Choroid plexus epithelial cell (primary cell): ENCODE measurements at regions not wholly inside any gene's neighbourhood (a gene's known extent, or its start where the extent isn't known, plus 50 kb on each side); places are given as distances from the start of the nearest gene placed in this dataset.

Experiments
- DNase-seq: peaks from one replicate; pipeline ENCODE4 v3.0.0-alpha.2; 2010; ENCODE audit warnings: low read depth
- H3K4me3 ChIP-seq: 2 replicates; pipeline ENCODE4 v1.5.1; 2011; ENCODE audit warnings: low read depth, mild to moderate bottlenecking, control low read depth, low read length, moderate library complexity
- TF ChIP-seq, protein P1 (sequence below): conservative IDR thresholded peaks from 2 replicates; pipeline ENCODE4 v1.5.1; 2011; ENCODE audit warnings: low read depth, mild to moderate bottlenecking, control low read depth, inconsistent platforms, low read length, moderate library complexity

DNA sequence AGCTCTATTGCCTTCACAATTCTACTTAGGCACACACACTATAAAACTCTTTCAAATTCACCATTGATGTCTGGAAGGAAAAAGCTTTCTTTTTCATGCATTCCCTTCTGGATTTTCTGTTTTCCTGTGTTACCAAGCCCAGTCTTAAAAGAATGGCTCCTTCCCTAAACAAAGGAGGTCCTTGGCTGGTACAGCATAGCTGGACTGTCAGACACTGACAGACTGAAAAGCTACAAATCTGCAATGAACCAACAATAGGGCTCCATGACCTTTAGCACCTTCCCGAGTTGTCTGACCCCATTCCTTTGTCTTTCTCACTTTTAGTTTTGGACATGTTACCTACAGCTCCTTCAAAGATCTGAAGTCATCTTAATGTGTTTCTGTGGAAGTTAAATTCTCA, 382.5 kb downstream of the TMEM161B start:
- no peak for DNase-seq
- TF ChIP-seq, protein P1, sequence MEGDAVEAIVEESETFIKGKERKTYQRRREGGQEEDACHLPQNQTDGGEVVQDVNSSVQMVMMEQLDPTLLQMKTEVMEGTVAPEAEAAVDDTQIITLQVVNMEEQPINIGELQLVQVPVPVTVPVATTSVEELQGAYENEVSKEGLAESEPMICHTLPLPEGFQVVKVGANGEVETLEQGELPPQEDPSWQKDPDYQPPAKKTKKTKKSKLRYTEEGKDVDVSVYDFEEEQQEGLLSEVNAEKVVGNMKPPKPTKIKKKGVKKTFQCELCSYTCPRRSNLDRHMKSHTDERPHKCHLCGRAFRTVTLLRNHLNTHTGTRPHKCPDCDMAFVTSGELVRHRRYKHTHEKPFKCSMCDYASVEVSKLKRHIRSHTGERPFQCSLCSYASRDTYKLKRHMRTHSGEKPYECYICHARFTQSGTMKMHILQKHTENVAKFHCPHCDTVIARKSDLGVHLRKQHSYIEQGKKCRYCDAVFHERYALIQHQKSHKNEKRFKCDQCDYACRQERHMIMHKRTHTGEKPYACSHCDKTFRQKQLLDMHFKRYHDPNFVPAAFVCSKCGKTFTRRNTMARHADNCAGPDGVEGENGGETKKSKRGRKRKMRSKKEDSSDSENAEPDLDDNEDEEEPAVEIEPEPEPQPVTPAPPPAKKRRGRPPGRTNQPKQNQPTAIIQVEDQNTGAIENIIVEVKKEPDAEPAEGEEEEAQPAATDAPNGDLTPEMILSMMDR = no peak
- H3K4me3 ChIP-seq = no peak overlapping the region

DNA sequence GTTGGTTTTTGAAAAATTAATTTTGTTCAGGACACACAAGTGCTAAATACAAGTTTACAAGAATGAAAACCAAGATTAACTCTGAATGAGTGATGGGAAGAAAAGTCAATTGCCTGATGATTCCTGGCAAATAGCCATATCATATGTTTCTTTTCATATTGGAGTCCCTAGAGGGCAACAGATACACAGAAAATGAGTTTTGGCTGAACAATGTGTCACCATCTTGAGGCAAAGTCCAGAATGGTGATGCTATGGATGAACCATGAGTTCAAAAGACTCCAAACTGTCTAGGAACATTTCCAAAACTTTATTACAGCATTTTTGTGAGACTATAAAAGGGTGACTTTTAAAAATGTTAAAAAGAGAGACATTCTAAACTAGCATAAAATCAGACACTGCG, 382.9 kb downstream of the TMEM161B start:
- H3K4me3 ChIP-seq = no peak overlapping the region
- DNase-seq = no peak
- TF ChIP-seq, protein P1 = no peak

DNA sequence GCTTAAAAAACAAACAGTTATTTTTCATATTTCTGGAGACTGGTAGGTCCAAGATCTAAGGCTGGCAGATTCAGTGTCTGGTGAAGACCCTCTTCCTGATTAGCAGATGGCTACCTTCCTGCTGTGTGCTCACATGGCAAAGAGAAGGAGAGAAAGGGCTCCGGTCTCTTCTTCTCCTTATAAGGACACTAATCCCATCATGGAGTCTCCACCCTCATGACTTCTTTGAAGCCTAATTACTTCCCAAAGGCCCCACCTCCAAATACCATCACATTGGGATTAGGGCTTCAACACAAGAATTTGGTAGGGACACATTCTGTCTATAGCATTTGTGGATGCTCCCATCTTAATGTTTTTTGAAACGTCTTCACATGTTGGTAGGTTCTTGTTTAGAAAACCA, 391.1 kb downstream of the TMEM161B start:
- TF ChIP-seq, protein P1 = no peak
- no peak for DNase-seq
- H3K4me3 ChIP-seq = no peak overlapping the region

DNA sequence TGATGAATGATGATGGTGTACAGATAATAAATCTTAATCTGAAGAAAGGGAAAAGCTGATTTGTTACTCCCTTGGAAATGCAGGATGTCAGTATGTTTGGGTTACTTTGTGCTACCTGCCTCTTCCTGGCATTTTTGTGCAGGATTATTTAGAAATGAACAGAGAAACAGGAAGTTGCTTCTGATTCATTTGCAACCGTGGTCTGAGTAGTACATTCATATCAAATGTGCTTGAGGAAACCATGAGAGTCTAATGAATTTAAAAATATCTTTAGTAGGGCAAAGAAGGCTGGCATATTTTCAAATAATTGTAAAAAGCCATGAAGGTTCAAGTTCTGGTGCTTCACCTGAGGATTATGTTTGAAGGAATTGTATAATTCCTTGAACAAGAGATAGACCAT, 391.6 kb downstream of the TMEM161B start:
- no peak for DNase-seq
- TF ChIP-seq, protein P1 = no peak
- H3K4me3 ChIP-seq = no peak overlapping the region

DNA sequence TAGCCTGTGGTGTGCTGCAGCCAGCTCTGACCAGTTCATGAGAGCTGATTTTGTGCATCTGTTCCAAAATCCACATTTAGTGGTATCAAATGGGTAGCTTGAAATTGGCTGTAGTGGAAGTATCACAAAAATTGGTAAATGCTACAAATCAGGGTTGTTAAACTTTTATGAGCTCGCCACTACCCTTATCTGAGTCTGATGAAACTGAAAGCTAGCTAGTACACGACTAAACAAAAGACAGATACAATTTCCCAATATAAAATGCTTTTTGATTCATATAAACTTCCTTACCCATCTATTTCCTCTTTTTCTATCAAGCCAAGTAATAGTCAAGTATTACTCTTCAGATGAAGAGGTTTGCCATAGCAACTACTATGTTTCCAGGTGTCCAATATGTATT, 392.0 kb downstream of the TMEM161B start:
- TF ChIP-seq, protein P1 = no peak
- H3K4me3 ChIP-seq = no peak overlapping the region
- no peak for DNase-seq

DNA sequence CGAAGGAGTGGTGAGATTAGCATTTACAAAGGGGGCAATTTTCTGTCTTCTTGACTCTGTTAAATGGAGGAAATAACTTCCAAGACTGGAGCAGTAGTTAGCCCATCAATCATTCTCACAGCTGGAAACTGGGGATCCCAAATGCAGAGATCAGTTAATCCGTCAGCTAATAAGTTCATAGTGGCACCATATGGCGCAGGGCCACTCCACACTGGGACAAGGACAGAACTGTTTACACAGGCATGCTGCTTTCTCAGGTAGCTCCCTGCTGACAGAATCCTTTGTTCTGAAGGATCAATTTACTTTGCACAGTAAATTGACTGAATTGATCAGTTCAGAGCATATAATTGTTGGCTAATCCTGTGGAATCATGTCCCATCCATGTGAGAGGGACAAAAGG, 395.7 kb downstream of the TMEM161B start:
- TF ChIP-seq, protein P1 = no peak
- H3K4me3 ChIP-seq = no peak overlapping the region
- no peak for DNase-seq

DNA sequence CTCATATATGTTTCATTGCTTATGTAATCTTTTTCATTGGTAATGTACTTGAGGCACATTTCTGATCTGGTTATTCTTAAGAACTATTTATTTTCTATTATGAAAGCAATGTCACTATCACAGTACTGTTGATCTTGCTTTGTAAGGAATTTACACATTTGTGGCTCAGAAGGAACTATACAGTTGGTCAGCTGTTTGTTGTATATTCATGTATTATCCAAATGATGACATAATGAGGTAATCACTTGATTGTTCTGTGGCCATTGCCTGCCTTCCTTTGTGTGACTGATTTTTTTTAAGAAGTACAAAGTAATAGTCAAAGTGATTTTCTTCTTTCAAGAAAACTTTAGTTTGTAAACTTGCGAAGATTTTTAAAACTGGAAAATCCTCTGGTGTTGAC, 399.9 kb downstream of the TMEM161B start:
- TF ChIP-seq, protein P1 = no peak
- no peak overlapping the region for H3K4me3 ChIP-seq
- DNase-seq = no peak
